HepG2 (cell line): ENCODE measurements at regions not wholly inside any gene's neighbourhood (a gene's known extent, or its start where the extent isn't known, plus 50 kb on each side); places are given as distances from the start of the nearest gene placed in this dataset.
A peak's percentile ranks its signal among the peaks of the same experiment; 100 is the strongest.

Experiments used
- ATAC-seq: fragments of 200-7000 bp; cut with Tn5 transposase; 3 replicates; pipeline ENCODE4 v1.9.1; 2020; ENCODE audit warnings: mild to moderate bottlenecking, moderate library complexity
- BruUV-seq: library from RNA; stranded (reverse); fragments of 400-500 nt; replicated peaks from 2 replicates; lab custom pipeline; 2021; lab: Mats Ljungman, UMichigan
- CTCF ChIA-PET: fragments of 300-600 bp; formaldehyde crosslinking; extraction: SDS; loops from one replicate; lab custom pipeline; 2021; ENCODE audit warnings: low total read pairs, inconsistent platforms, low intra/inter-chr PET ratio; lab: Yijun Ruan, JAX
- POLR2A ChIA-PET: fragments of 350-600 bp; sonication (Branson Sonifier 250); formaldehyde crosslinking; loops from one replicate; lab custom pipeline; 2020; ENCODE audit warnings: antibody characterized with exemption, inconsistent platforms; lab: Yijun Ruan, JAX
- DNase-seq: peaks from one replicate; pipeline ENCODE4 v3.0.0-alpha.2; 2015; ENCODE audit warnings: low spot score
- FAIRE-seq: peaks from 3 replicates; lab custom pipeline; 2011; peaks lifted over from hg19 to GRCh38; lab: Jason Lieb, UNC
- H2AFZ ChIP-seq: one replicate; pipeline ENCODE4 v1.6.1; 2011; ENCODE audit warnings: low read length, inconsistent platforms
- H3K27ac ChIP-seq: fragments of 300-600 bp; 3 replicates; pipeline ENCODE4 v1.8.0; 2011; ENCODE audit warnings: mixed run types, mild to moderate bottlenecking, mixed read lengths, low read length, inconsistent platforms; ENCODE audit not compliant: insufficient read depth; ENCODE audit errors: extremely low read length
- H3K27me3 ChIP-seq, 2 experiments: fragments of 200-600 bp in 1 of 2; 2 replicates in 1 of 2; 3 replicates in 1 of 2; pipeline versions ENCODE4 v1.6.0 to v1.8.0; 2011; ENCODE audit warnings: low read length in 2 of 2, mild to moderate bottlenecking in 2 of 2, moderate library complexity in 2 of 2, inconsistent platforms in 1 of 2; ENCODE audit not compliant: insufficient read depth in 2 of 2, control insufficient read depth in 1 of 2
- H3K36me3 ChIP-seq, 2 experiments: fragments of 200-600 bp in 1 of 2; replicated peaks in 1 of 2; 2 replicates in 1 of 2; 3 replicates in 1 of 2; pipeline versions ENCODE4 v1.5.1 to v1.8.0; 2011; ENCODE audit warnings: low read length in 2 of 2, inconsistent platforms in 1 of 2; ENCODE audit not compliant: insufficient read depth in 2 of 2, control insufficient read depth in 1 of 2
- H3K4me1 ChIP-seq: 2 replicates; pipeline ENCODE4 v1.5.1; 2012; ENCODE audit warnings: low read length, inconsistent platforms; ENCODE audit not compliant: insufficient read depth
- H3K4me2 ChIP-seq: 2 replicates; pipeline ENCODE4 v1.6.0; 2011; ENCODE audit warnings: low read depth, low read length, inconsistent platforms
- H3K4me3 ChIP-seq, 3 experiments: fragments of 200-600 bp in 1 of 3; sonication (generic), shearing (Covaris generic) in 1 of 3; replicated peaks in 1 of 3; 2 replicates each; pipeline ENCODE4 v1.5.1; 2011 to 2016; ENCODE audit warnings: low read length in 3 of 3, inconsistent platforms in 2 of 3, low read depth in 2 of 3, mild to moderate bottlenecking in 2 of 3, control low read depth in 1 of 3, mixed read lengths in 1 of 3; ENCODE audit not compliant: insufficient read depth in 1 of 3
- H3K79me2 ChIP-seq: one replicate; pipeline ENCODE4 v1.6.1; 2011; ENCODE audit warnings: low read length, inconsistent platforms; ENCODE audit not compliant: insufficient read depth
- H3K9ac ChIP-seq: 2 replicates; pipeline ENCODE4 v1.6.0; 2011; ENCODE audit warnings: mild to moderate bottlenecking, low read depth, low read length, inconsistent platforms; ENCODE audit not compliant: insufficient read depth
- H3K9me3 ChIP-seq: 2 replicates; pipeline ENCODE4 v1.5.1; 2012; ENCODE audit warnings: mild to moderate bottlenecking, low read length
- H4K20me1 ChIP-seq: 2 replicates; pipeline ENCODE4 v1.6.0; 2011; ENCODE audit warnings: inconsistent platforms, mild to moderate bottlenecking, low read length, moderate library complexity; ENCODE audit not compliant: insufficient read depth
- ARNT ChIP-seq: fragments of 450-650 bp; IDR thresholded peaks from 2 replicates; pipeline ENCODE4 v1.6.1; 2017
- REXO4 ChIP-seq: sonication (generic); formaldehyde crosslinking; IDR thresholded peaks from 2 replicates; pipeline ENCODE4 v1.8.0; 2022; ENCODE audit warnings: missing genetic modification reagents, mild to moderate bottlenecking, borderline replicate concordance
- SRF ChIP-seq: IDR thresholded peaks from 2 replicates; pipeline ENCODE4 v1.6.1; 2011; ENCODE audit warnings: mild to moderate bottlenecking, low read depth, low read length, moderate library complexity
- ZFX ChIP-seq: sonication (generic); formaldehyde crosslinking; IDR thresholded peaks from 2 replicates; pipeline ENCODE4 v1.4.0; 2020; ENCODE audit warnings: mild to moderate bottlenecking, low read depth, missing genetic modification reagents, moderate library complexity
- ZNF138 ChIP-seq: sonication (generic); formaldehyde crosslinking; IDR thresholded peaks from 2 replicates; pipeline ENCODE4 v1.5.0; 2020; ENCODE audit warnings: mild to moderate bottlenecking, low read depth, missing genetic modification reagents
- ZNF501 ChIP-seq: sonication (generic); formaldehyde crosslinking; IDR thresholded peaks from 2 replicates; pipeline ENCODE4 v1.5.1; 2020; ENCODE audit warnings: mild to moderate bottlenecking, moderate library complexity, missing genetic modification reagents
- ZNF605 ChIP-seq: sonication (generic); formaldehyde crosslinking; IDR thresholded peaks from 2 replicates; pipeline ENCODE4 v1.8.0; 2022; ENCODE audit warnings: mild to moderate bottlenecking, missing genetic modification reagents
- WGBS: methylation state at CpG from one replicate; pipeline ENCODE4 v1.1.6; 2017; ENCODE audit warnings: low lambda C conversion rate; 5-methylcytosine and 5-hydroxymethylcytosine counted together
- in situ Hi-C: cut with HindIII; loops from 2 replicates; pipeline ENCODE4 v1.10.0; 2017; ENCODE audit warnings: low pct_unique_long_range_greater_than_20kb; ENCODE audit not compliant: extremely low pct_ligation_motif_present
- intact Hi-C: fragments of 100-400 bp; cut with micrococcal nuclease; formaldehyde crosslinking; loops from one replicate; pipeline ENCODE4 v1.10.0; 2022; ENCODE audit not compliant: unreplicated experiment
- TF ChIP-seq, protein P1 (sequence below): sonication (generic); formaldehyde crosslinking; IDR thresholded peaks from 2 replicates; pipeline ENCODE4 v1.4.0; 2020; ENCODE audit warnings: missing genetic modification reagents
- TF ChIP-seq, protein P2 (sequence below): fragments of 450-650 bp; IDR thresholded peaks from 2 replicates; pipeline ENCODE4 v1.6.1; 2017
- TF ChIP-seq, protein P3 (sequence below): sonication (generic); formaldehyde crosslinking; IDR thresholded peaks from 2 replicates; pipeline ENCODE4 v1.4.0; 2020; ENCODE audit warnings: mild to moderate bottlenecking, missing genetic modification reagents

- Histone ChIP-seq H3K36me3 (no peaks in the 10 kb centered on the region), H3K4me1 (0 out of 2 replicates have a peak, but pooled peaks cover 5% of the 10 kb centered on the region), H3K27ac (no peak overlapping the region), H3K4me2 (no peak overlapping the region), H3K9me3 (no peaks in the 10 kb centered on the region), H4K20me1 (no peaks in the 10 kb centered on the region), H3K4me3 (no peak overlapping the region), H3K27me3 (peaks cover 3% of the 10 kb centered on the region in 2 experiments; a peak in 1 of 5 replicates), H2AFZ (no peak overlapping the region), H3K79me2 (no peaks in the 10 kb centered on the region), H3K9ac (no peak overlapping the region)
- ChIA-PET CTCF (no interaction called here), POLR2A (no interaction called here)
- DNase-seq (no peak), FAIRE-seq (no peak), ATAC-seq (peak; percentile 64)
- WGBS = 25% methylated on average over 4 of the region's 11 CpGs
- TF ChIP-seq ZNF605 = no peak
- in situ Hi-C loops = no loop called here
- intact Hi-C loops = no loop called here
- BruUV-seq = no TSS peak
Observed at GRCh38 chr10:43707770-43708169, 59.1 kb upstream of the ZNF32 start.

GRCh38 chr10:43706166-43706565 is 57.5 kb upstream of the ZNF32 start:
- H3K36me3 ChIP-seq = no peaks in the 10 kb centered on the region
- no peak overlapping the region for H3K9ac ChIP-seq
- H3K4me1 ChIP-seq = 0 out of 2 replicates have a peak, but pooled peaks cover 5% of the 10 kb centered on the region
- no peaks in the 10 kb centered on the region for H4K20me1 ChIP-seq
- ATAC-seq (no peak), FAIRE-seq (no peak), DNase-seq (no peak)
- H3K9me3 ChIP-seq = no peaks in the 10 kb centered on the region
- no peak overlapping the region for H2AFZ ChIP-seq
- in situ Hi-C loops = no loop called here
- H3K79me2 ChIP-seq = no peaks in the 10 kb centered on the region
- H3K4me3 ChIP-seq = no peak overlapping the region
- BruUV-seq = no TSS peak
- WGBS = 33% methylated on average over 6 of the region's 6 CpGs
- no peak overlapping the region for H3K4me2 ChIP-seq
- ChIA-PET POLR2A (no interaction called here), CTCF (no interaction called here)
- peaks cover 3% of the 10 kb centered on the region in 2 experiments; a peak in 1 of 5 replicates for H3K27me3 ChIP-seq
- no peak overlapping the region for H3K27ac ChIP-seq
- intact Hi-C loops = no loop called here
- TF ChIP-seq REXO4 (no peak), SRF (no peak), ZFX (no peak), ARNT (no peak), ZNF138 (CRISPR knock-in tag) (no peak), ZNF501 (CRISPR knock-in tag) (no peak)
- TF ChIP-seq, protein P1, sequence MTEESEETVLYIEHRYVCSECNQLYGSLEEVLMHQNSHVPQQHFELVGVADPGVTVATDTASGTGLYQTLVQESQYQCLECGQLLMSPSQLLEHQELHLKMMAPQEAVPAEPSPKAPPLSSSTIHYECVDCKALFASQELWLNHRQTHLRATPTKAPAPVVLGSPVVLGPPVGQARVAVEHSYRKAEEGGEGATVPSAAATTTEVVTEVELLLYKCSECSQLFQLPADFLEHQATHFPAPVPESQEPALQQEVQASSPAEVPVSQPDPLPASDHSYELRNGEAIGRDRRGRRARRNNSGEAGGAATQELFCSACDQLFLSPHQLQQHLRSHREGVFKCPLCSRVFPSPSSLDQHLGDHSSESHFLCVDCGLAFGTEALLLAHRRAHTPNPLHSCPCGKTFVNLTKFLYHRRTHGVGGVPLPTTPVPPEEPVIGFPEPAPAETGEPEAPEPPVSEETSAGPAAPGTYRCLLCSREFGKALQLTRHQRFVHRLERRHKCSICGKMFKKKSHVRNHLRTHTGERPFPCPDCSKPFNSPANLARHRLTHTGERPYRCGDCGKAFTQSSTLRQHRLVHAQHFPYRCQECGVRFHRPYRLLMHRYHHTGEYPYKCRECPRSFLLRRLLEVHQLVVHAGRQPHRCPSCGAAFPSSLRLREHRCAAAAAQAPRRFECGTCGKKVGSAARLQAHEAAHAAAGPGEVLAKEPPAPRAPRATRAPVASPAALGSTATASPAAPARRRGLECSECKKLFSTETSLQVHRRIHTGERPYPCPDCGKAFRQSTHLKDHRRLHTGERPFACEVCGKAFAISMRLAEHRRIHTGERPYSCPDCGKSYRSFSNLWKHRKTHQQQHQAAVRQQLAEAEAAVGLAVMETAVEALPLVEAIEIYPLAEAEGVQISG = no peak
- TF ChIP-seq, protein P2, sequence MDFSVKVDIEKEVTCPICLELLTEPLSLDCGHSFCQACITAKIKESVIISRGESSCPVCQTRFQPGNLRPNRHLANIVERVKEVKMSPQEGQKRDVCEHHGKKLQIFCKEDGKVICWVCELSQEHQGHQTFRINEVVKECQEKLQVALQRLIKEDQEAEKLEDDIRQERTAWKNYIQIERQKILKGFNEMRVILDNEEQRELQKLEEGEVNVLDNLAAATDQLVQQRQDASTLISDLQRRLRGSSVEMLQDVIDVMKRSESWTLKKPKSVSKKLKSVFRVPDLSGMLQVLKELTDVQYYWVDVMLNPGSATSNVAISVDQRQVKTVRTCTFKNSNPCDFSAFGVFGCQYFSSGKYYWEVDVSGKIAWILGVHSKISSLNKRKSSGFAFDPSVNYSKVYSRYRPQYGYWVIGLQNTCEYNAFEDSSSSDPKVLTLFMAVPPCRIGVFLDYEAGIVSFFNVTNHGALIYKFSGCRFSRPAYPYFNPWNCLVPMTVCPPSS = no peak
- TF ChIP-seq, protein P3, sequence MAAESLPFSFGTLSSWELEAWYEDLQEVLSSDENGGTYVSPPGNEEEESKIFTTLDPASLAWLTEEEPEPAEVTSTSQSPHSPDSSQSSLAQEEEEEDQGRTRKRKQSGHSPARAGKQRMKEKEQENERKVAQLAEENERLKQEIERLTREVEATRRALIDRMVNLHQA (CRISPR knock-in tag) = no peak
